H1 (cell line): ENCODE measurements at regions not wholly inside any gene's neighbourhood (a gene's known extent, or its start where the extent isn't known, plus 50 kb on each side); places are given as distances from the start of the nearest gene placed in this dataset.

ENCODE experiments used
- CTCF ChIA-PET: fragments of 300-600 bp; sonication (Branson Sonifier 250); formaldehyde crosslinking; loops from one replicate; lab custom pipeline; 2021; ENCODE audit not compliant: partially characterized antibody; lab: Charles Lee
- POLR2A ChIA-PET: fragments of 300-600 bp; sonication (Branson Sonifier 250); formaldehyde crosslinking; loops from one replicate; lab custom pipeline; 2021; ENCODE audit warnings: inconsistent platforms; ENCODE audit not compliant: partially characterized antibody; lab: Charles Lee
- DNase-seq, 2 experiments: peaks; one replicate each; pipeline versions ENCODE4 v3.0.0 to v3.0.0-alpha.2; 2010 to 2022; ENCODE audit warnings: low spot score in 2 of 2, low read depth in 1 of 2, mixed read lengths in 1 of 2
- FAIRE-seq: peaks from 2 replicates; lab custom pipeline; 2011; peaks lifted over from hg19 to GRCh38; lab: Jason Lieb, UNC
- H2AFZ ChIP-seq: 2 replicates; pipeline ENCODE4 v1.8.1; 2012; ENCODE audit warnings: low read length, inconsistent platforms
- H2AK5ac ChIP-seq: 2 replicates; pipeline ENCODE4 v1.6.1; 2013; ENCODE audit warnings: low read depth, low read length
- H2BK120ac ChIP-seq: replicated peaks from 2 replicates; pipeline ENCODE3; 2013; ENCODE audit warnings: low read depth, low read length, inconsistent platforms
- H2BK12ac ChIP-seq: 2 replicates; pipeline ENCODE4 v1.6.1; 2013; ENCODE audit warnings: low read depth, low read length
- H2BK15ac ChIP-seq: 2 replicates; pipeline ENCODE4 v1.6.1; 2013; ENCODE audit warnings: low read length
- H2BK20ac ChIP-seq: 2 replicates; pipeline ENCODE4 v1.6.1; 2013; ENCODE audit warnings: low read length
- H2BK5ac ChIP-seq: 2 replicates; pipeline ENCODE4 v1.6.1; 2013; ENCODE audit warnings: low read depth, low read length
- H3K14ac ChIP-seq: 2 replicates; pipeline ENCODE4 v1.6.1; 2013; ENCODE audit warnings: inconsistent platforms; ENCODE audit not compliant: insufficient read length
- H3K18ac ChIP-seq: 2 replicates; pipeline ENCODE4 v1.6.1; 2013; ENCODE audit warnings: low read length; ENCODE audit errors: extremely low read depth
- H3K23ac ChIP-seq: 2 replicates; pipeline ENCODE4 v1.6.1; 2013; ENCODE audit warnings: inconsistent platforms; ENCODE audit not compliant: insufficient read length
- H3K23me2 ChIP-seq: 2 replicates; pipeline ENCODE4 v1.6.1; 2013; ENCODE audit warnings: low read depth, low read length
- H3K27ac ChIP-seq: 2 replicates; pipeline ENCODE4 v1.6.1; 2011; ENCODE audit warnings: low read depth, low read length, inconsistent platforms
- H3K27me3 ChIP-seq, 4 experiments: replicated peaks in 1 of 4; 1 replicate in 1 of 4; 2 replicates in 3 of 4; pipeline versions ENCODE4 v1.6.1 to v1.8.1; 2011 to 2013; ENCODE audit warnings: low read length in 3 of 4, mild to moderate bottlenecking in 3 of 4, inconsistent platforms in 2 of 4, mixed read lengths in 2 of 4, moderate library complexity in 1 of 4; ENCODE audit not compliant: control insufficient read depth in 3 of 4, insufficient read depth in 3 of 4; ENCODE audit errors: extremely low read depth in 1 of 4
- H3K36me3 ChIP-seq, 4 experiments: 2 replicates each; pipeline versions ENCODE4 v1.6.1 to v1.8.1; 2011 to 2013; ENCODE audit warnings: mild to moderate bottlenecking in 4 of 4, low read length in 3 of 4, moderate library complexity in 2 of 4, control low read depth in 1 of 4, inconsistent platforms in 1 of 4; ENCODE audit not compliant: insufficient read depth in 4 of 4, control insufficient read depth in 2 of 4
- H3K4ac ChIP-seq: replicated peaks from 2 replicates; pipeline ENCODE3; 2013; ENCODE audit warnings: low read length, low read depth, mixed read lengths, inconsistent platforms; ENCODE audit not compliant: insufficient read length
- H3K4me1 ChIP-seq, 4 experiments: replicated peaks in 1 of 4; 1 replicate in 1 of 4; 2 replicates in 3 of 4; pipeline versions ENCODE4 v1.6.1 to v1.8.1; 2011 to 2013; ENCODE audit warnings: low read length in 3 of 4, inconsistent platforms in 2 of 4, mixed read lengths in 1 of 4; ENCODE audit not compliant: insufficient read depth in 4 of 4, control insufficient read depth in 3 of 4
- H3K4me2 ChIP-seq, 2 experiments: 2 replicates each; pipeline versions ENCODE4 v1.6.1 to v1.8.1; 2011 to 2013; ENCODE audit warnings: low read depth in 2 of 2, low read length in 2 of 2, control low read depth in 1 of 2, inconsistent platforms in 1 of 2, mild to moderate bottlenecking in 1 of 2; ENCODE audit not compliant: insufficient read depth in 1 of 2
- H3K4me3 ChIP-seq, 4 experiments: fragments of 200-600, 300-600 bp in 1 of 4; sonication (generic), shearing (Covaris generic), sonication (Bioruptor Twin) in 1 of 4; 2 replicates each; pipeline versions ENCODE4 v1.5.1 to v1.8.1; 2011 to 2016; ENCODE audit warnings: low read length in 4 of 4, low read depth in 3 of 4, control low read depth in 2 of 4, inconsistent platforms in 2 of 4, mild to moderate bottlenecking in 2 of 4, mixed read lengths in 1 of 4, moderate library complexity in 1 of 4; ENCODE audit not compliant: insufficient read depth in 2 of 4; ENCODE audit errors: extremely low read depth in 1 of 4
- H3K56ac ChIP-seq: replicated peaks from 2 replicates; pipeline ENCODE3; 2013; ENCODE audit warnings: low read depth, mild to moderate bottlenecking, mixed read lengths, low read length, inconsistent platforms; ENCODE audit not compliant: insufficient read length
- H3K79me1 ChIP-seq: 2 replicates; pipeline ENCODE4 v1.6.1; 2013; ENCODE audit warnings: low read depth, low read length, control low read depth
- H3K79me2 ChIP-seq, 2 experiments: 2 replicates each; pipeline versions ENCODE4 v1.6.1 to v1.8.1; 2012 to 2013; ENCODE audit warnings: low read length in 2 of 2, mild to moderate bottlenecking in 2 of 2, inconsistent platforms in 1 of 2; ENCODE audit not compliant: insufficient read depth in 2 of 2, control insufficient read depth in 1 of 2
- H3K9ac ChIP-seq, 4 experiments: replicated peaks in 1 of 4; 1 replicate in 1 of 4; 2 replicates in 3 of 4; pipeline versions ENCODE4 v1.6.1 to v1.8.1; 2011 to 2013; ENCODE audit warnings: low read depth in 3 of 4, low read length in 3 of 4, control low read depth in 2 of 4, mild to moderate bottlenecking in 2 of 4, moderate library complexity in 2 of 4, inconsistent platforms in 1 of 4; ENCODE audit errors: extremely low read depth in 1 of 4
- H3K9me3 ChIP-seq, 2 experiments: 2 replicates each; pipeline versions ENCODE4 v1.6.1 to v1.8.1; 2012 to 2013; ENCODE audit warnings: mild to moderate bottlenecking in 2 of 2, moderate library complexity in 2 of 2, control low read depth in 1 of 2, inconsistent platforms in 1 of 2, low read depth in 1 of 2, low read length in 1 of 2, mixed read lengths in 1 of 2; ENCODE audit not compliant: insufficient read depth in 2 of 2
- H4K20me1 ChIP-seq, 2 experiments: replicated peaks in 1 of 2; 2 replicates each; pipeline versions ENCODE3 to v1.8.1; 2011 to 2013; ENCODE audit warnings: inconsistent platforms in 2 of 2, low read length in 2 of 2, mild to moderate bottlenecking in 1 of 2; ENCODE audit not compliant: insufficient read depth in 2 of 2, control insufficient read depth in 1 of 2
- H4K5ac ChIP-seq: 2 replicates; pipeline ENCODE4 v1.6.1; 2013; ENCODE audit warnings: low read length, low read depth, mixed read lengths, inconsistent platforms; ENCODE audit not compliant: insufficient read length
- H4K8ac ChIP-seq: 2 replicates; pipeline ENCODE4 v1.8.0; 2013; ENCODE audit warnings: mild to moderate bottlenecking, moderate library complexity, low read length, inconsistent platforms; ENCODE audit not compliant: insufficient read depth; ENCODE audit errors: extremely low read depth
- H4K91ac ChIP-seq: replicated peaks from 2 replicates; pipeline ENCODE3; 2013; ENCODE audit warnings: low read length, mixed read lengths, inconsistent platforms; ENCODE audit not compliant: insufficient read length
- BCL11A ChIP-seq, 2 experiments: IDR thresholded peaks; one replicate each; pipeline ENCODE4 v1.6.1; 2011; ENCODE audit warnings: low read depth in 2 of 2, low read length in 2 of 2, mild to moderate bottlenecking in 2 of 2
- E2F6 ChIP-seq: IDR thresholded peaks from 2 replicates; pipeline ENCODE4 v1.6.1; 2012; ENCODE audit warnings: inconsistent platforms
- PHF8 ChIP-seq: fragments of 200-600 bp; sonication (generic); conservative IDR thresholded peaks from 2 replicates; pipeline ENCODE4 v1.7.1; 2012; ENCODE audit warnings: low read depth, mild to moderate bottlenecking, inconsistent platforms, low read length, moderate library complexity
- SIRT6 ChIP-seq: IDR thresholded peaks from one replicate; pipeline ENCODE4 v1.7.1; 2012; ENCODE audit warnings: low read length, inconsistent platforms
- TBP ChIP-seq: IDR thresholded peaks from 2 replicates; pipeline ENCODE4 v1.6.1; 2011; ENCODE audit warnings: low read depth, low read length, improper control_type of control experiment
- WGBS, 2 experiments: shearing (Covaris generic) in 1 of 2; methylation state at CpG; one replicate each; pipeline versions ENCODE4 v1.1.6 to v1.1.7; 2013 to 2015; ENCODE audit warnings: low lambda C conversion rate in 2 of 2, mixed read lengths in 2 of 2, inconsistent platforms in 1 of 2, low coverage in 1 of 2, missing lambda C conversion rate in 1 of 2; ENCODE audit not compliant: insufficient replicate concordance in 2 of 2, insufficient coverage in 1 of 2, insufficient read length in 1 of 2; ENCODE audit errors: extremely low coverage in 1 of 2, missing lambda C conversion rate in 1 of 2; 5-methylcytosine and 5-hydroxymethylcytosine counted together

- DNase-seq: no peak
- Histone ChIP-seq H3K18ac (no peak overlapping the region), H2BK5ac (no peak overlapping the region), H2BK12ac (no peak overlapping the region), H3K27ac (no peak overlapping the region), H4K20me1 (no peaks in the 10 kb centered on the region), H3K36me3 (no peaks in the 10 kb centered on the region), H3K4me2 (no peak overlapping the region), H4K91ac (no peak overlapping the region), H3K79me2 (no peaks in the 10 kb centered on the region), H3K9ac (no peak overlapping the region), H4K8ac (no peak overlapping the region), H2AFZ (no peak overlapping the region), H3K79me1 (no peaks in the 10 kb centered on the region), H3K27me3 (no peaks in the 10 kb centered on the region), H3K23me2 (no peaks in the 10 kb centered on the region), H2BK15ac (no peak overlapping the region), H3K4me3 (no peak overlapping the region), H3K9me3 (no peaks in the 10 kb centered on the region), H4K5ac (no peak overlapping the region), H3K23ac (no peak overlapping the region), H2AK5ac (no peak overlapping the region), H3K56ac (no peak overlapping the region), H3K4me1 (no peaks in the 10 kb centered on the region), H3K4ac (no peak overlapping the region), H2BK120ac (no peak overlapping the region), H3K14ac (no peak overlapping the region), H2BK20ac (no peak overlapping the region)
- ChIA-PET CTCF (interaction anchor here (1.9 kb wide), 1 partner anchor 18 kb away, joined by 5 read pairs; no protein-coding TSS in a partner anchor), POLR2A (no interaction called here)
- no peak for TF ChIP-seq E2F6
- TF ChIP-seq TBP: no peak
- no peak for TF ChIP-seq BCL11A (IDR thresholded peaks at IDR 0.05; ENCODE audit: low read depth in 2 of 2, low read length in 2 of 2)
- no peak for TF ChIP-seq SIRT6
- no peak for TF ChIP-seq PHF8
- no peak for FAIRE-seq
- 93% methylated on average over 2 of the region's 2 CpGs; no CpG with 5 or more reads in 1 of the 2 experiments for WGBS, 2 experiments
These were observed 234.1 kb upstream of the GIMD1 start for GRCh38 chr4:106602711-106603110.
